ENCODE measurements at regions not wholly inside any gene's neighbourhood (a gene's known extent, or its start where the extent isn't known, plus 50 kb on each side); places are given as distances from the start of the nearest gene placed in this dataset.
A peak's percentile ranks its signal among the peaks of the same experiment; 100 is the strongest.
"Not testable (repeated sequence)": the region's sequence is repeated elsewhere in the genome, so short reads cannot be mapped to it uniquely, and the experiment has no call there.

DNA sequence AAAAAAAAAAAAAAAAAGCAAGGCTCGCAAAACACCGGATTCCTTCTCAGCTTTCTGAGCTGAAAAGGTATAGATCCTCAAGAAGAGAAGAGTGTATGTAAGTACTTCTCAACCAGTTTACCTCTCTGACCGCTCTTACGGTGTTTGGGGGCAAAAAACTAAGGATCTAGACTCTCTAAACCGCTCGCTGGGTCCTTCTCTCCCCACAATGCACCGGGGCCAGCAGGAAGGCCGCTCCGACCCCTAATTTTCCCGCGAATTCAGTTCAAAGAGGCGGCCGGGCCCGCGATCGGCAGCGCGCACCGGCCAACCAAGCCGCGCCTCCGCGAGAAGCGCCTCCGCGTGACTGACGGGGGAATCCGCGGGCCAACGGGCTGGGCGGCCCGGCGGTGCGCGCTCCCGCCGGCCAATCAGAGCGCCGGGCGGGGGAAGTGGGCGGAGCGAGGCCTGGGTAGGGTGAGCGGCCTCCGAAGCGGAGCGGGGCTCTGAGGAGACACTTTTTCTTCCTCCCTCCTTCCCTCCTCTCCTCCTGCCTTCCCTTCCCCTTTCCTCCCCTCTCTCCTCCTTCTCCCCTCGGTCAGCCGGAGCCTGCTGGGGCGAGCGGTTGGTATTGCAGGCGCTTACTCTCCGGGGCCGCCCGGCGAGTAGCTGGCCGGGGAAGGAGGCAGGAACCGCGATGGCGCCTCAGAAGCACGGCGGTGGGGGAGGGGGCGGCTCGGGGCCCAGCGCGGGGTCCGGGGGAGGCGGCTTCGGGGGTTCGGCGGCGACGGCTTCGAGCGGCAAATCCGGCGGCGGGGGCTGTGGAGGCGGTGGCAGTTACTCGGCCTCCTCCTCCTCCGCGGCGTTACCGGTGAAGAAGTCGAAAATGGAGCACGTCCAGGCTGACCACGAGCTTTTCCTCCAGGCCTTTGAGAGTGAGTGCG is 93.0 kb downstream of the CRLF3 start:
- DNase-seq (ENCODE audit: low read depth in 1 of 2, low spot score in 1 of 2), result peak; percentile 61 to 79

DNA sequence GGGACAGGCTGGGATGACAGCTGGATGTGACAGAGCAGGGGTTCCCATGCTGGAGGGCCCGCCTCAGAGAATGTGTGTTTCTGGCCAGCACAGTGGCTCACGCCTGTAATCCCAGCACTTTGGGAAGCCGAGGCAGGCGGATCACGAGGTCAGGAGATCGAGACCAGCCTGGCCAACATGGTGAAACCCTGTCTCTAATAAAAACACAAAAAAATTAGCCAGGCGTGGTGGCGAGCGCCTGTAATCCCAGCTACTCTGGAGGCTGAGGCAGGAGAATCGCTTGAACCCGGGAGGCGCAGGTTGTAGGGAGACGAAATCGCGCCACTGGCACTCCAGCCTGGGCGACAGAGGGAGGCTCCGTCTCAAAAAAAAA is 93.7 kb downstream of the CRLF3 start:
- not testable (repeated sequence) for DNase-seq (ENCODE audit: low read depth in 1 of 2, low spot score in 1 of 2)

DNA sequence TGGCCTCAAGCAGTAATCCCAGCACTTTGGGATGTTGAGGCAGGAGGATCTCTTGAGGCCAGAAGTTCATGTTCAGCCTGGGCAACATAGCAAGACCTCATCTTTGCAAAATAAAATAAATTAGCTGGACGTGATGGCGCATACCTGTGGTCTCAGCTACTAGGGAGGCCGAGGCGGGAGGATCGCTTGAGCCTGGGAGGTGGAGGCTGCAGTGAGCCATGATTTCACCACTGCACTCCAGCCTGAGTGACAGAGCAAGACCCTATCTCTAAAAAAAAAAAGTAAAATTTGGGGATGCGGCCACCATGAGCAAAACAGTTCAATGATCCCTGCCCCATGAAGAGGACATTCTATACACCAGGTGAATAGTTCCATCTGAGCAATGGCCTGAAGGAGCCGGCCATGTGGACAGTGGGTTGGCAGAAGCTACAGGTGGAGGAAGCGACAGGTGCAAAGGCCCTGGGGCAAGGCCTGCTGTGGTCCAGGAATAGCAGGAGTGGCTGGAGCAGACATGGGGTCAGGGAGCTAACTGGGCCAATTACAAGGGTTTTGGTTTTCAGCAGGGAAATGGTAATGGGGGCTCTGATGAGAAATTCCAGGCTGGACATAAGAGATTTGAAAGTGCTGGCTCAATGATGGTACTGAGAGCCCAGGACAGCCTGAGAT is 94.2 kb downstream of the CRLF3 start:
- DNase-seq (ENCODE audit: low read depth in 1 of 2, low spot score in 1 of 2), result not testable (repeated sequence)

DNA sequence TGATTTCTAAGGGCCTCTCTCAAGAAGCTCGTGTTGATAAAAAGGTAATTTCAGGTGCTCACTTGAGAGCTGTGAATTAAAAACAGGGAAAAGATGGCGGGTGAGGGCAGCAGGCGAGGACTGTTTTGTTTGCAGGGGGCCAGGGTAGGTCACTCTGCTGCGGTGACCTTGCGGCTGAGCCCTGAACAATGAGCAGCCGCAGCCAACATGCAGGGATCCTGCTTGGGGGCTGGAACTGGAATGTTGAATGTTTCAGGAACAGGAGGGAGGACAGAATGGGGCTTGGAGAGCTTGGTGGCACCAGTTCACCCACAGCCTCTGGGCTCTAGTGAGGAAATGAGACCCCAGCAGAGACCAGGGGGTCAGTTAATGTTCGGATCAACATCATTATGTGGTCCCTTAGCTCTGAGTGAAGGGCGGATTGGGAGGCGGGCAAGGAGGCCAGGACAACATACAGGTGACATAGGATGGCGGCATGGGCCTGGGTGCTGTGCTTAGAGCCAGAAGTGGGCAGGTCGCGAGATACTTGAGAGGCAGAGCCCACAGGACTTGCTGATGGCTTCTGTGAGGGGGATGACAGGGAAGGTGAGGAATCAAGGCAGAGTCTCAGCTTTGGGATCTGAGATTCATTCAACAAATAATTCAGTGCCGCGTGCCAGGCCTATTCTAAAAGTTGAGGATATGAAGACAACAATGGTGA is 94.9 kb downstream of the CRLF3 start:
- DNase-seq (ENCODE audit: low read depth in 1 of 2, low spot score in 1 of 2), result not testable (repeated sequence)

DNA sequence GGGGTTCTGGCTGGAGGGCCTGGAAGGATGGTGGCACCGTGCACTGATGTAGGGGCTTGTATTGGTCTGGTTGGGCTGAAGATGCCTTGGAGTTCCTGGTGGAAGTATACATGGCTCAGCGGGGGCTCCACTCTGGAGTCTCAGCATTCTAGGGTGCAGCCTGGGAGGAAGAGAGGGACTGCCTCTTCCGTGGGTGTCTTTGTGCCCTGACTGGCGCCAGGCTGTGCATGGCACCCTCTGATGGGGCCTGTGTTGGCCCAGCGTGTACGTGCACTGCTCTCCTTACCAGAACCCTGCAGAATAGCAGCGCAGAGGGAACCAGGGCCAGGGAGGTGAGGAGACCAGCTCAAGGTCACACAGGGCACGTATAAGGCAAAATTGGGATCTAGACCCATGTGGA is 97.0 kb downstream of the CRLF3 start:
- DNase-seq (ENCODE audit: low read depth in 1 of 2, low spot score in 1 of 2), result not testable (repeated sequence)

DNA sequence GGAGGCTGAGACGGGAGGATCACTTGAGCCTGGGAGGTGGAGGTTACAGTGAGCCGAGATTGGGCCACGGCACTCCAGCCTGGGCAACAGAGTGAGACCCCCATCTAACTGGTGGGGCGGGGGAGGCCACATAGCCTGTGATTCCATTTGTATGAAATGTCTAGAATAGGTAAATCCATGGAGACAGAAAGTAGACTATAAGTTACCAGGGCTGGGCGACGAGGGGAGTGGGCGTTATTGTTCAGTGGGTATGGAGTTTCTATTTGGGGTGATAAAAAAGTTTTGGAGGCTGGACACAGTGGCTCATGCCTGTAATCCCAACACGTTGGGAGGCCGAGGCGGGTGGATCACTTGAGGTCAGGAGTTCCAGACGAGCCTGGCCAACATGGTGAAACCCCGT is 97.8 kb downstream of the CRLF3 start:
- not testable (repeated sequence) for DNase-seq (ENCODE audit: low read depth in 1 of 2, low spot score in 1 of 2)

DNA sequence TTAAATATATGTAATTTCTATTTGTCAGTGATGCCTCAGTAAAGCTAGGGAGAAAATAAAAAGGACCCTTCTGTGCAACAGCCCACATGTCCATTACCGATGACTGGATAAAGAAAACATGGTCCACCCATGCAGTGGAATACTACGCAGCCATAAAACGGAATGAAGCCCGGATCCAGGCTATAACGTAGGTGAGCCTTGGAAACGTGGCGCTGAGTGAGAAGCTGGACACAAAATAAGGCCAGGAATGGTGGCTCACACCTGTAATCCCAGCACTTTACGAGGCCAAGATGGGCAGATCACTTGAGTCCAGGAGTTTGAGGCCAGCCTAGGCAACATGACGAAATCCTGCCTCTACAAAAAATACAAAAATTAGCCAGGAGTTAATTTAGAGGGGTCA is 98.2 kb downstream of the CRLF3 start:
- DNase-seq (ENCODE audit: low read depth in 1 of 2, low spot score in 1 of 2), result not testable (repeated sequence)

DNA sequence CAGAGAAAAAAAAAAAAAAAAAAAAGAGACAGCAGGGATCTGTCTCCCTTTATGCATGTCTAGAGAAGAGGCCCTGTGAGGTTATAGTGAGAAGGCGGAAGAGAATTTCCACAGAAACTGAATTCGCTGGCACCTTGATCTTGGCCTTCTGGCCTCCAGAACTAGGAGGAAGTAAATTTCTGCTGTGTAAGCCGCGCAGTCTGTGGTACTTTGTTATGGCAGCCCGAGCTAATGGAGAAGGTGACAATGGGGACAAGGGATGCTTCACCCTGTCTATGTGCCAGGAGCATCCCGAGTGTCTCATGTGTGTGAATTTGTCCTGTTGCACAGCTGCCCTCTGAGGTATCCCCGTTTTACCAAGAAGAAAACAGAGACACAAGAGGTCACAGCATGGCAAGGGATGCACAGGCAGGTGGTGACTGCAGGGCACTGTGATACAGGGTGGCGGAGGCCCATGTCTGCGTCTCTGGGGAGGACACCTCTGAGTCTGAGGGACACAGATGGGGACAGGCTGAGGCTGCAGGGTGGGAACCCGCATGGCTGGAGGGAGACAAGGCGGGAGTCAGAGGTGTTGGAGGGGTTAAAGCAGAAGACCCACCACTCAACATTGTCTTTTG is 100.3 kb downstream of the CRLF3 start:
- not testable (repeated sequence) for DNase-seq (ENCODE audit: low read depth in 1 of 2, low spot score in 1 of 2)

DNA sequence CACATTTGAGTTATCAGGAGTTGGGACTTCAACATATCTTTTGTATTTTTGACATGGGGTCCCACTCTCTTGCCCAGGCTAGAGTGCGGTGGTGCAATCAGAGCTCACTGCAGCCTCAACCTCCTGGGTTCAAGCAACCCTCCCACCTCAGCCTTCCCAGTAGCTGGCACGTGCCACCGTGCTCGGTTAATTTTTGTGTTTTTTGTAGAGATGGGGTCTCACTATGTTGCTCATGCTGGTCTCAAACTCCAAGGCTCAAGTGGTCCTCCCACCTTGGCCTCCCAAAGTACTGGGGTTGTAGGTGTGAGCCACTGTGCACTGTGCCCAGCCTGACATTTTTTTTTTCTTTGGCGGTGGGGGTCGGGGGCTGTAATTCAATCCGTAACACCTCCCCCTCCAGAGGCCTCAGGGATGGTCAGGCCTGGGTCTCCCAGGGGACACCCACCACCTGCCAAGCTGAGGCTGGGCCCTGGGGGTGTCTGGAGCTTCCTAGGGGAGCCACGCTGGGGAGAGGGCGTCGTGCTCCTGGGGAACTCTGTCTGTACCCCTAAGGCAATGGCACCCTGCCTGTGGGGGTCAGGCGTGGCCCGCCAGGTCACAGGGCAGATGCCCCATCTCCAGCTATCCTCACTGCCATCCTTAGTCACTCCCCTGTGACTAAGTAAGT is 102.2 kb downstream of the CRLF3 start:
- not testable (repeated sequence) for DNase-seq (ENCODE audit: low read depth in 1 of 2, low spot score in 1 of 2)

DNA sequence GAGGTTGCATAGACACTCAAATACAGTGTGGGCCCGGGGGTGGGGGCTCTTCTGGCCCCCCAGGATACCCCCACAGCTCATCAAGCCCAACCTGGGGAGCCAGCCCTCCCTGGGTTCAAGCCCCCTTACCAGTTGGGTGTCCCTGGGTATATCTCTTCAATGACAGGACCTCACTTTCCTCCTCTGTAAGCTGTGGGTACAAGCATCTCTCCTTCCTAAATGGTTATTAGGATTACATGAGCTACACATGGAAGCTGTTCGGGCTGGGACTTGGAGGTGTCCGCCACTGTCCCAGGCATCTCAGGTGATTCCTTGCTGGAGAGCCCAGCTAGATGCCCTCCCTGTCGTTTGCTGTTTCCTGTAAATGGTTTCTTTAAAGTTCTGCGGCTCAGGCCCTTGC is 103.5 kb downstream of the CRLF3 start:
- not testable (repeated sequence) for DNase-seq (ENCODE audit: low read depth in 1 of 2, low spot score in 1 of 2)

DNA sequence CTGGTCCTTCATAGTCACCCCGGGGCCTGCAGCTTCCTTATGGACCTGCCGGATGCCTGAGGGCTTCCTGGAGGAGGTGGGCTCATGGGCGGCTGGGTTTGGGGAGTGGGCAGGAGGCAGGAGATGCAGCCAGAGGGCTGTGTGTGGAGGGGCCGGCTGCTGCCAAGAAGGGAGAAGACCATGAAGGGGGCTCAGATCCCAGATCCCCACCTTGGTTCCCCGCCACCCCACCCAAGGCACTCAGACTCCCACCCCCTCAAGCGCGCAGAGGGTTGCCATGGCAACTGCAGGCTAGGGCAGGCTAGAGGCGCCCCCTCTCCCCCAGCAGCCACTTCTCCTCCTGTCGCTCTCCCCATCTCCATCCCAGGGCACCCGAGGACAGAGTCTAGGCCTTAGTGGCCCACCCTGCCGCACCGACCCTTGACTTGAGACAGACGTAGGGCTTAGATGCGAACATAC is 104.5 kb downstream of the CRLF3 start:
- DNase-seq (ENCODE audit: low read depth in 1 of 2, low spot score in 1 of 2), result no peak

DNA sequence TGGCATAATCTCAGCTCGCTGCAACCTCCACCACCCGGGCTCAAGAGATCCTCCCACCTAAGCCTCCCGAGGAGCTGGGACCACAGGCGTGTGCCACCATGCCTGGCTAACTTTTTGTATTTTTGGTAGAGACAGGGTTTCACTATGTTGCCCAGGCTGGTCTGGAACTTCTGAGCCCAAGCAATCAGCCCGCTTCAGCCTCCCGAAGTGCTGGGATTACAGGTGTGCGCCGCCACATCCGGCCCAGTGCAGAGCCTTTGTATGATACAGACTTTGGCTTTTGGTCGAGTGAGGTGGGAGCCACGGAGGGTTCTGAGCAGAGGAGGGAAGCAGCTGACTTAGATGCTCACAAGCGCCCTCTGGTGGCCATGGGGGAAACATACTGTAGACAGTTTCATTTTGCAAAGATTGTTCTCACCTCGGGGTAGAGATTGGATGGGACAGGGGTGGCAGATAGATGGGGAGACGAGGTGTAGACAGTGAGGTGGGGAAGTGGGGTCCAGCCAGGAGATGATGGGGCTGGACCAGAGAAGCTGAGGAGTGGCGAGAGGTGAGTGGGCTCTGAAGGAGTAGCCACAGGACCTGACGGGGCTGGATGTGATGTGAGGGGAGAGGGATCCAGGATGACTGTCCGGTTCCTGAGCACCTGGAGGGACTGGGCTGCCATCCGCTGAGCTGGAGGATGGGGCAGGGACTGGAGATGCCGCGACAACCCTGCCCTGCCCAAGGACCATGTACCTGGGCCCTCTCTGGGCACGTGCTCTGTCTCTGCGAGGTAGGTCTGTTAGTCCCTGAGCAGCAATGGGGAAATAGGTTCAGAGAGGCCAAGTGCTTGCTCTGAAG is 105.1 kb downstream of the CRLF3 start:
- DNase-seq (ENCODE audit: low read depth in 1 of 2, low spot score in 1 of 2), result peak; percentile 63 to 75

DNA sequence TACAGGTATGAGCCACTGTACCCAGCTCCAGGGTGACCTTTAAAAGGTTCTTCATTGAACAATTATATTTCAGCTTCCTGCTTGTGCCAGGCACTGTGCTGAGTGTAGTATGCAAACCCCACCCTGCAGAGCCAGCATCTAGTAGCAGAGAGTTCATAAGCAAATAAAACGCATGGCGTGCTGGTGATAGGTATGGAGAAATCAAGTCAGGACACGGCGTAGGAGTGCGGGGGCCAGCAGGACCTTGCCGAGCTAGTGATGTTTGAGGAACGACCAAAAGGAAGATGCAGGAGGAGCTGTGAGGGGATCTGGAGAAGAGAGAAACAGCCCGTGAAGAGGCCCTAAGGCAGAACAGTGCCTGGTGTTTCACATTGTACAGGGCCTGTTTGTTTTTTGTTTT is 105.8 kb downstream of the CRLF3 start:
- not testable (repeated sequence) for DNase-seq (ENCODE audit: low read depth in 1 of 2, low spot score in 1 of 2)

DNA sequence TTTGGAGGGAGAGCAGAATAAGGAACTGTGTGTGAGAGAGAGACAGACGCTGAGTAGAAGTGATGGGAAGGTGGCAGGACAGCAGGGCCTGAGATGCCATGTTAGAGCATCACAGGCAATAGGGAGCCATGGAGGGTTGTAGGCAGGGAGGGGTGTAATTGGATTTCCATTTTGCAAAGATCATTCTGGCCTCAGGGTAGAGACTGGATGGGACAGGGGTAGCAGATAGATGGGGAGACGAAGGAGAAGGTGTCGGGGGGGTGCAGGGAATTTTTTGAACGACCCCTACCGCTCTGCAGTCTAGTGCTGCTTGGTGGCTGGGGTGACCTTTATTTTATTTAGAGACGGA is 106.4 kb downstream of the CRLF3 start:
- not testable (repeated sequence) for DNase-seq (ENCODE audit: low read depth in 1 of 2, low spot score in 1 of 2)

DNA sequence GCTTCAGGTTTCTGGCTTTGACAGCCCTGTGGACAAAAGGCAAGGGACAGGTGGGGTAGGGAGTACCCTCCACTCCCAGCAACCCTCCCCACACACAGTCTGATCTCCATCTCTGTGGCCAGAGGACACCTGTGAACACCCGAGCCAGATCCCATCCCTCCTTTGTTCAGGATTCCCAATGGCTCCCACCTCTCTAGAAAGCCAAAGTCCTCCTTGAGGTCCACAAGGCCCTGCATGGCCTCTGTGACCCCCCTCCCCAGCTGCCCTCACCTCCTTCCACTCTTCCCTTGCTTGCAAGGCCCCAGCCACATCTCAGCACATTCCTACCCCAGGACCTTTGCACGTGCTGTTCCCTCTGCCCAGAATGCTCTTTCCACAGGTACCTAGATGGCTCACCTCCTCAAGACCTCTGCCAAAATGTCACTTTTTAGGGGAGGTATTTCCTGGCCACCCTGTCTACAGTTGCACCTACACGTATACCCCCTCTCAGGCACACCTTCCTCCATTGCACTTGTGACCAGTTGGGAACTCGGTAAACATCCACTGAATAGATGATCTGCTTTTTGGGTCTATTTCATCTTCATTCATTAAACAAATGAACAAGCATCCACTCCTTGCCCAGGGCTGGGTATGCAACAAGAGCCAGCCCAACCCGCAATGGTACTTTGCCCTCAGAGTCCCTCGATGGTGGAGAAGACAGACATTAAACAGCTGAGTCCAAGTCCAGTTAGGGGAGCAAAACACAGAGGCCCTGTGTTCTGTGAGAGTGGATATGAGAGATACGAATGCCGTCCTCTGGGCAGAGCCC is 107.0 kb downstream of the CRLF3 start:
- no peak for DNase-seq (ENCODE audit: low read depth in 1 of 2, low spot score in 1 of 2)

DNA sequence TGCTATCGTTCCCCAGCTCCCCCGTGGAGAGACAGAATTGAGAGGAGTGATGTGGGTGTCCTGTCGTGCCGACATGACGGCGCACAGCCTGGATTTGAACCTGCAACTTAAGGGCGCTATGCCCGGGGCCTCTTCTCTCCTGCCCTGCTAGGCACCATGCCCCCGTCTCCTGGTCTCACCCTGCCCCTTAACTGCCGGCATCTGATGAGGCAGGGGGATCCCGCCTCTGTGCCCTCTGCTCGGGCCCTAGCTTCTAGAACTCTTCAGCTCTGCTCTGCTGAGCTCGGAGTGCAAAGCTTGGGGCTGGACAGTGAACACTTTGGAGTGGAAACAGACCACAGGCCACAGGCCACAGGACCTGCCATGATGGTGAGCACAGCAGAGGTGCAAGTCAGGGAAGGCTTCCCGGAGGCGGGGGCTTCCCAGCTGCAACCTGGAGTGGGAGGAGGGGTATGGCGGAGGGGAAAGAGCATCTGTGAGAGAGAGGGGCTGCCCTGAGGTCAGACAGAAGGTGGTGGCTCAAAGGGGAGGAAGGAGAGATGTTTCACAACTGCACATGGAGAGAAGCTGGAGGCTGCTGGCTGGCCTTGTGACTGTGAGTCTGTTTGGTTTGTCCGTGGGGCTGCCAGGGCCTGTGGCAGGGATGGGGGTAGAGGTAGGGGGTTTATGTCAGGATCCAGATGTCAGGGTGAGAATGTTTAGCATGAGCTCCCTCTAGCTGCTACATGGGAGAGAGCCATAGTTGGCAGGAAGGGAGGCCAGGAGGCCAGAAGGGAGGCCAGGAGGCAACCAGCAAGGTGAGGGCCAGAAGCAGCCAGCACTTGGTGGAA is 107.8 kb downstream of the CRLF3 start:
- no peak for DNase-seq (ENCODE audit: low read depth in 1 of 2, low spot score in 1 of 2)

DNA sequence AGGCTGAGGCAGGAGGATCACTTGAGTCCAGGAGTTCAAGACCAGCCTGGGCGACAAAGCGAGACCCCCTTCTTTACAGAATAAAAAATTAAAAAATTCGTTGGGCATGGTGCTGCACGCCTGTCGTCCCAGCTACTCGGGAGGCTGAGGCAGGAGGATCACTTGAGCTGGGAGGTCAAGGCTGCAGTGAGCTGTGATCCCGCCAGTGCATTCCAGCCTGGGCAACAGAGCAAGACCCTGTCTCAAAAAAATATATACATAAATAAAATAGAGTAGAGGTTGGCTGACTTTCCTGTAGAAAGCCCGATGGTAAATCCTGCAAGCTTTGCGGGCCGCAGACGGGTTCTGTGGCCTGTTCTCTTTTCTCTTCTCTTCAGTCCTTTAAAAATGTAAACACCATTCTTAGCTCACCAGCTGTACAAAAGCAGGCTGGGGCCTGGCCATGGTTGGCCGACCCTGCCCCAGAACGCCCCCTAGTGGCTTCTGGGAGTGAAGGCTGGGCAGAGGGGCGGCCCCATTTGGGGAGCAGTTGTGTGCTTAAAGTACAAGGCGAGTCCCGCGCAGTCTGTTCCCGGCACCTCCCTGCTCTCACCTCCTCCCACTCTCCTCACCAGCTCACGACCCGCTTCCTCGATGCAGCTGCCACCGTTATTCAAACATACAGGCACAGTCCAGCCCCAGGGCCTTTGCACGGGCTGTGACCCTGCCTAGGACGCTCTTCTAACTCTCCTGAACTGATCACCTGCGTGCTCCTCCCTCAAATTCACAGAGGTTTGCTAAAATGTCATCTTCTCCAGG is 109.5 kb downstream of the CRLF3 start:
- peak in 1 of 2 donors; percentile 31 for DNase-seq (ENCODE audit: low read depth in 1 of 2, low spot score in 1 of 2)

All from activated T-helper 1 cell treated with anti-CD3 and anti-CD28 coated beads, Interleukin-2, amount 50 U/mL, for 16 hours (primary cell).